Omental fat pad (tissue), 3 donors: ENCODE measurements at regions not wholly inside any gene's neighbourhood (a gene's known extent, or its start where the extent isn't known, plus 50 kb on each side); places are given as distances from the start of the nearest gene placed in this dataset.

Experiments
- ATAC-seq: fragments of 150-250 bp; one replicate; pipeline ENCODE4 v1.9.1; 2016; ENCODE audit warnings: mild to moderate bottlenecking, moderate library complexity; ENCODE audit not compliant: low FRiP score
- DNase-seq: peaks from one replicate; pipeline ENCODE4 v3.0.0-alpha.2; 2019; ENCODE audit warnings: low spot score
- TF ChIP-seq, protein P1 (sequence below), 3 donors: fragments of 450-650 bp; IDR thresholded peaks; one replicate each; pipeline ENCODE4 v1.5.1; 2016 to 2017; ENCODE audit warnings: antibody characterized with exemption in 3 of 3, mild to moderate bottlenecking in 3 of 3, moderate library complexity in 2 of 3

GRCh38 chr1:228992044-228992443, 256.8 kb downstream of the RHOU start:
- DNase-seq (no peak), ATAC-seq (no peak)
- TF ChIP-seq, protein P1, sequence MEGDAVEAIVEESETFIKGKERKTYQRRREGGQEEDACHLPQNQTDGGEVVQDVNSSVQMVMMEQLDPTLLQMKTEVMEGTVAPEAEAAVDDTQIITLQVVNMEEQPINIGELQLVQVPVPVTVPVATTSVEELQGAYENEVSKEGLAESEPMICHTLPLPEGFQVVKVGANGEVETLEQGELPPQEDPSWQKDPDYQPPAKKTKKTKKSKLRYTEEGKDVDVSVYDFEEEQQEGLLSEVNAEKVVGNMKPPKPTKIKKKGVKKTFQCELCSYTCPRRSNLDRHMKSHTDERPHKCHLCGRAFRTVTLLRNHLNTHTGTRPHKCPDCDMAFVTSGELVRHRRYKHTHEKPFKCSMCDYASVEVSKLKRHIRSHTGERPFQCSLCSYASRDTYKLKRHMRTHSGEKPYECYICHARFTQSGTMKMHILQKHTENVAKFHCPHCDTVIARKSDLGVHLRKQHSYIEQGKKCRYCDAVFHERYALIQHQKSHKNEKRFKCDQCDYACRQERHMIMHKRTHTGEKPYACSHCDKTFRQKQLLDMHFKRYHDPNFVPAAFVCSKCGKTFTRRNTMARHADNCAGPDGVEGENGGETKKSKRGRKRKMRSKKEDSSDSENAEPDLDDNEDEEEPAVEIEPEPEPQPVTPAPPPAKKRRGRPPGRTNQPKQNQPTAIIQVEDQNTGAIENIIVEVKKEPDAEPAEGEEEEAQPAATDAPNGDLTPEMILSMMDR (IDR thresholded peaks at IDR 0.05) = no peak

DNA sequence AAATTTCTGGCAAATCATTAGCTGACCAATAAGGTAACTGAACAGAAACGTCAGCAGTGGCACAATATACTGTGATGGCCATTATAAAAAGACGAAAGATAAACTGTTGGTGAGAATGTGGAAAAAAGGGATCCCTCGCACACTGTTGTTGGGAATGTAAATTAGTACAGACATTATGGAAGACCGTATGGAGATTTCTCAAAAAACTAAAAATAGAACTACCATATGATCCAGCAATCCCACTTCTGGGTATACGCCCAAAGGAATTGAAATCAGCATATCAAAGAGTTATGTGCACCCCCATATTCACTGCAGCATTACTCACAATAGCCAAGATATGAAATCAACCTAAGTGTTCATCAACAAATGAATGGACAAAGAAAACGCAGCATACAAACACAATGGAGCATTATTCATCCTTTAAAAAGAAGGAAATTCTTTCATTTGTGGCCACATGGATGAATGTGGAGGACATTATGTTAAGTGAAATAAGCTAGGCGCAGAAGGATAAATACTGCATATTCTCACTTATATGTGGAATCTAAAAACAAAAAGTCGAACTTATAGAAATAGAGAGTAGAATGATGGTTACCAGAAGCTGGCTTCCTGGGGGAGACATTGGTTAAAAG, 257.7 kb downstream of the RHOU start:
- ATAC-seq (no peak), DNase-seq (no peak)
- TF ChIP-seq, protein P1 (IDR thresholded peaks at IDR 0.05) = no peak

- TF ChIP-seq, protein P1 (IDR thresholded peaks at IDR 0.05) = no peak
These were observed 259.7 kb downstream of the RHOU start for GRCh38 chr1:228994676-228995594.

GRCh38 chr1:228996281-228996680, 261.0 kb downstream of the RHOU start:
- ATAC-seq (no peak), DNase-seq (no peak)
- TF ChIP-seq, protein P1 (IDR thresholded peaks at IDR 0.05) = no peak

More at GRCh38 chr1:228994676-228995594, 259.7 kb downstream of the RHOU start:
- ATAC-seq (no peak), DNase-seq (no peak)

DNA sequence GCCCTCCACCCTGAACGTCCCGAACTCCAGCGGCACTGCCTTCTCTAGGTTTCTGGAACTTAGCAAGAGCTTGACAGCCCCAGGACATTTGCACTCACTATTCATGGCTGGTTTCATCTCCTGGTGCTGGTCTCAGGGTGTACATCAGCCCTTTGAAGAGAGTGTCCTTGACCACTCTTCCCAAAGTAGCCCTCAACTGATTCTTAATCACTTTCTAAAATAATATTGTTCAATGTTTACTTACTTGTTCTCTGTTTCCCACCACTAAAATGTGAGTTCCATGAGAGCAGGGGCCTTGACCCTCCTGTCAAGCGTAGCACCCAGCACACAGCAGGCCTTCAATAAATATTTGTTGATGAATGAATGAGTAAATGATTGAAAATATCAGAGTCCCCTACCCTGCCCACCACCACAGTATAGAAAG, 262.5 kb downstream of the RHOU start:
- DNase-seq (no peak), ATAC-seq (no peak)

GRCh38 chr1:228998179-228998578, 262.9 kb downstream of the RHOU start:
- DNase-seq = no peak
- TF ChIP-seq, protein P1 (IDR thresholded peaks at IDR 0.05) = no peak
- no peak for ATAC-seq

More for the DNA sequence above, 262.5 kb downstream of the RHOU start:
- TF ChIP-seq, protein P1 (IDR thresholded peaks at IDR 0.05) = no peak
